GM12892 (cell line): ENCODE measurements at regions not wholly inside any gene's neighbourhood (a gene's known extent, or its start where the extent isn't known, plus 50 kb on each side); places are given as distances from the start of the nearest gene placed in this dataset.

Experiments
- POLR2A ChIP-seq: IDR thresholded peaks from 2 replicates; pipeline ENCODE4 v1.6.1; 2011; ENCODE audit warnings: low read depth, low read length, control low read depth
- POLR2AphosphoS5 ChIP-seq: IDR thresholded peaks from 2 replicates; pipeline ENCODE4 v1.6.1; 2011; ENCODE audit warnings: low read depth, low read length, control low read depth
- TAF1 ChIP-seq: IDR thresholded peaks from 2 replicates; pipeline ENCODE4 v1.6.1; 2011; ENCODE audit warnings: low read depth, mild to moderate bottlenecking, control low read depth, low read length, borderline replicate concordance

DNA sequence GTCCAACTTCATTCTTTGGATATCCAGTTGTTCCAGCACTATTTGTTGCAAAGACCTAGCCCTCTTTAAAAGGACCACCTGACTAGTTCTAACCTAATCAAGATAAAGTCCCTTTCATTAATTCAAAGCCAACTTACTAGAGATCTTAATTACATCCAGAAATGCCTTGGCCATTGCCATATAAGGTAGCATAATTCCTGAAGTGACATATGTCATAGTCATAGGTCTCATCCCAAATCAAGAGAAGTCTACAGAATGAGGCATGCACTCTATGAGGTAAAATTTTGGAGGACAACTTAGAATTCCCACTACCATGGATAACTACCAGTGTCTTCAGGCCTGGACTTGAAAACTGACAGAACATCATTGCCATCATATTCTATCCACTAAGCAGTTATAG lies 420.4 kb upstream of the ID4 start:
- TF ChIP-seq POLR2AphosphoS5 (no peak), POLR2A (no peak), TAF1 (no peak)
